HG03460 (cell line): ENCODE measurements at regions not wholly inside any gene's neighbourhood (a gene's known extent, or its start where the extent isn't known, plus 50 kb on each side); places are given as distances from the start of the nearest gene placed in this dataset.
"Not testable (repeated sequence)": the region's sequence is repeated elsewhere in the genome, so short reads cannot be mapped to it uniquely, and the experiment has no call there.

Source experiments
- ATAC-seq: cut with Tn5 transposase; IDR thresholded peaks from one replicate; pipeline ENCODE4 v1.9.1; 2021; ENCODE audit not compliant: unreplicated experiment

GRCh38 chr18:70416496-70416895, 127.7 kb downstream of the SOCS6 start:
- ATAC-seq, result no peak

DNA sequence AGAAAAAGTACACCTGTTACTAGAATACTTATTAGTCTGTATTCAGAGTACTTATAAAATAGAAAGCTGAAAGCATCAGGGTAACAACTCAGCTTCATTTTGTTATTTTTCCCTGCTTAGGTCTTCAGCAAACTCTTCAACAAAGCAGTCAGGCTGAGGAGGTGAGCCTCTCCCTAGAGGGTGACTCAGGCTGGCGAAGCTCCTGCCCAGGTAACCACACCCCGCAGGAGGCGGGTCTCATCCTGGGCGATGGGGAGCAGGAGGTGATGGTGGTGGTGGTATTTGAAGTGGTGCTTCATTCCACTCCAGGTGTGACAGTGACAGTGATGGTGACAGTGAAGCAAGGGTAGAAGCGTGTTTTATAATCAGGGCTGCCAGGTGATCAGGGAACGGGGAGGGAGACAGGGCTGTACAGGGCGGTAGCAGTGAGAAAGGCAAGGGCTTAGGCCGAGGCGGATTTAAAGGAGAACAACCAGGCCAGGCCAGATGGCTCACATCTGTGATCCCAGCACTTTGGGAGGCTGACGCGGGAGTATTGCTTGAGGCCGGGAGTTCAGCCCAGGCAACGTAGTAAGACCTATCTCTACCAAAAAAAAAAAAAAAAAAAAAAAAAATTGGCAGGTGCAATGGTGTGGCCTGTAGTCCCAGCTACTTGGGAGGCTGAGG, 127.1 kb downstream of the SOCS6 start:
- no peak for ATAC-seq

GRCh38 chr18:70414315-70414900, 125.6 kb downstream of the SOCS6 start:
- ATAC-seq, result no peak

GRCh38 chr18:70413455-70413854, 124.6 kb downstream of the SOCS6 start:
- no peak for ATAC-seq

DNA sequence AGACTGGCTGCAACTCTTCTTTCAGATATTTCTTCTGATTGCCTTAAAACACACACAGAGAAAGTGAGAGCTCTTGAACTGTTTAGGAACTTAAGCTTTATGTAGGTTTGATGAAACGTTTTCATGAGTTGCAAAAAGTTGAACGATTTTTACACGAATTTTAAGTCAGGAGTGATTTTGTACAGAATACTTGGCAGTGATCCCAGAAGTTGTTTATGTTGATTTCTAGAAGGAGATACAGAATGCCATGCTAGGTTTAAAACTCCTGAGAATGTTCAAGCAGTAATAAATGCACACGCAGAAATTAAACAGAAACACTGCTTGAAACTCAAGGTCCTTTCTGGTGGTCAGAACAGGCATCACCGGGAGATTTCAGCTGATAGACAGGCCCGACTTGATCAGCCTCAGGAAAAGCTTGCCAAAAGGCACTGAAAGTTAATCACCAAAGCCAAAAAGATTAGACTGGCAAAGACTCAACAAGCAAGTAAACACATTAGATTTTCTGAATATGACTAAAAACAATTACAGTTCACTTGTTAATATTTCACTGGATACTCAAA, 123.1 kb downstream of the SOCS6 start:
- ATAC-seq, result no peak

GRCh38 chr18:70411307-70411706, 122.5 kb downstream of the SOCS6 start:
- no peak for ATAC-seq

DNA sequence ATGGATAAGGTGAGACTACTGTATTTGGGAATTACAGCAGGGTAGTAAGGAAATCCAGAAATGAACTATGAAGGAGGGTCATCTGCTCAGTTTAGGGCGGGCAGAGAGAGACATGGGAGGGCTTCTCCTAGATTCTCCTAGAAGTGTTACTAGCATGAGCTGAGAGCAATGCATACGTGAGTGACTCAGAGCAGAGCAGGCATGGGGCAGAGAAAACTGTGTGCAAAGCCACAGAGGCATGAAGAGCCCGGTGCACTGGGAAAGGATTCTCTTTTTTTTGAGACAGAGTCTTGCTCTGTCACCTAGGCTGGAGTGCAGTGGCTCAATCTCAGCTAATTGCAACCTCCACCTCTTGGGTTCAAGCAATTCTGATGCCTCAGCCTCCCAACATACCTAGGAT, 116.2 kb downstream of the SOCS6 start:
- ATAC-seq, result no peak

- no peak for ATAC-seq
Observed at GRCh38 chr18:70400476-70400875, 111.6 kb downstream of the SOCS6 start.

- ATAC-seq, result no peak
Observed at GRCh38 chr18:70398076-70398475, 109.2 kb downstream of the SOCS6 start.

GRCh38 chr18:70397259-70397925, 108.5 kb downstream of the SOCS6 start:
- no peak for ATAC-seq

DNA sequence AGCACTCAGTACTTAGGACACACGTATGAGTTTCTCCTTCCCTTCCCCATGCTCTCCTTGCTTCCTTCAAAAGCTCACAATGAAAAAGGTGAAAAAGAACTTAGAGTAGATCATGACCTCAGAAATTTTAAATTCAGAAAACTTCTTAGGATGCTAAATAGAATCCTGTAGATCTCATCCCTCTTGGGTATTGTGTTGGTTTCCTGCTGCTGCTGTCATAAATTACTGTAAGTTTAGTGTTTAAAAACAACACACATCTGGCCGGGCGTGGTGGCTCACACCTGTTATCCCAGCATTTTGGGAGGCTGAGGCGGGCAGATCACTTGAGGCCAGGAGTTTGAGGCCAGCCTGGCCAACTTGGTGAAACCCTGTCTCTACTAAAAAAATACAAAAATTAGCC, 106.9 kb downstream of the SOCS6 start:
- not testable (repeated sequence) for ATAC-seq

DNA sequence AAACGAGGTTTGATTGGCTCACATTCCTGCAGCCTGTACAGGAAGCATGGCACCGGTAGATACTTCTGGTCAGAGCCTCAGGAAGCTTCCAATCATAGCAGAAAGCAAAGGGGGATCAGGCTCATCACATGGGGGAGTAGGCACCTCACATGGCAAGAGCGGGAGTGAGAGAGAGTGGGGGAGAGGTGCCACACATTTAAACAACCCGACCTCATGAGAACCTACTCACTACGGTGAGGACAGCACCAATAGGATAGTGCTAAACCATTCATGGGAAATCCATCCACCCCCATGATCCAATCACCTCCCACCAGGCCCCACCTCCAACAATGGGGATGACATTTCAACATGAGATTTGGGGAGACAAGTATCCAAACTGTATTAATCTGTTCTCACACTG, 105.8 kb downstream of the SOCS6 start:
- no peak for ATAC-seq

- no peak for ATAC-seq
Observed at GRCh38 chr18:70390371-70391090, 101.7 kb downstream of the SOCS6 start.

- ATAC-seq, result not testable (repeated sequence)
Observed at GRCh38 chr18:70389036-70389435, 100.2 kb downstream of the SOCS6 start.

GRCh38 chr18:70387027-70387426, 98.2 kb downstream of the SOCS6 start:
- ATAC-seq, result no peak

GRCh38 chr18:70386582-70386981, 97.7 kb downstream of the SOCS6 start:
- ATAC-seq, result no peak

GRCh38 chr18:70385474-70385873, 96.6 kb downstream of the SOCS6 start:
- no peak for ATAC-seq

- ATAC-seq, result no peak
Observed at GRCh38 chr18:70384181-70384790, 95.4 kb downstream of the SOCS6 start.

DNA sequence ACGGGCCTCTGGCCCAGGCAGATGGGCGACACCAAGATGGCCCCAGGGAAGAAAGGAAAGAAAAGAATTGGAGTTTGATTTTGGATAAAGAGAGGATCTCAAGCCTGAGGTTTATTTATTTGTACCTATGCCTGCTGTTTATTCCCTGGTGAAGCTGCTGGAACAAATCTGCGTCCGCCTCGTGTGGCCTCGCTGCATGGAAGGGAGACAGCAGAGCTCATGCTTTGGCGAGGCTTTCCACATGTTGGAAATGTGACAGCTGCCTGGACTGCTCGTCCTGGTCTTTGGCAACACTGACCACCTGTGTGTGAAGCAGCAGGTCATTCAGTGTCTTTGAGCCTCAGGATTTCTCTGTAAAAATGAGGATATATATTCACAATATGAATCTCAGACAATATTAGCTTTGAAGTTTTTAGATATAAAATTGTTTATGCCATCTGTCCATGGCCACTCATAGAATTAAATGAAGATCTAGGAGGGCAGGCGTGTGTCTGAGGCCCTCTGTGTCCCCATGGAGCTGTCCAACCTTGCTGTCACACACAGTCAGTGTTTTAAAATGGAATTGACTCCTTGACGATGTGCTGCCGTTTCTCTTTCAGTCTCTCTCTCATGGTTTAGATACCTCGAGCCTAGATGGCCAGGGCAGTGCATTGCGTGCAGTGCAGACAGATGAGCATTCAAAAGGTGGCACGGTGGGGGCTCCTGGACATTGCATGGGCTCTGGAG, 94.3 kb downstream of the SOCS6 start:
- no peak for ATAC-seq

GRCh38 chr18:70382017-70382416, 93.2 kb downstream of the SOCS6 start:
- ATAC-seq, result no peak
